WI38 (cell line): ENCODE measurements at regions not wholly inside any gene's neighbourhood (a gene's known extent, or its start where the extent isn't known, plus 50 kb on each side); places are given as distances from the start of the nearest gene placed in this dataset.

Experiments used
- H3K4me3 ChIP-seq: 2 replicates; pipeline ENCODE4 v1.5.1; 2011; ENCODE audit warnings: low read depth, mild to moderate bottlenecking, control low read depth, low read length
- CTCF ChIP-seq: IDR thresholded peaks from 2 replicates; pipeline ENCODE4 v1.5.1; 2012; ENCODE audit warnings: low read depth, mild to moderate bottlenecking, control low read depth, low read length

DNA sequence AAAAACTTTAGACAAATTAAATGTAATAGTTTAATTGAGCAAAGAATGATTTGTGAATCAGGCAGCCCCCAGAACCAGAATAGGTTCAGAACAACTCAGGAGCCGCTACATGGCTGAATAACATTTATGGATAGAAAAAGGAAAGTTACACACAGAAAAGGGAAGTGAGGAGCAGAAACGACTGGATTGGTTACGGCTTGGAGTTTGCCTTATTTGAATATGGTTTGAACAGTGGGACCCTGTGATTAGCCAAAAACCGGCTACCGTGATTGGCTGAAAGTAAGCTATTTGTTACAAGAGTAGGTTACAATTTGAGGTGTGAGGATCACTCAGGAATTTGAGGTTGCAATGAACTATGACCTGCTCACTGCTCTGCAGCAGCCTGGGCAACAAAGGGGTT is 1139.8 kb downstream of the CDH11 start:
- no peak overlapping the region for H3K4me3 ChIP-seq
- TF ChIP-seq CTCF = no peak

DNA sequence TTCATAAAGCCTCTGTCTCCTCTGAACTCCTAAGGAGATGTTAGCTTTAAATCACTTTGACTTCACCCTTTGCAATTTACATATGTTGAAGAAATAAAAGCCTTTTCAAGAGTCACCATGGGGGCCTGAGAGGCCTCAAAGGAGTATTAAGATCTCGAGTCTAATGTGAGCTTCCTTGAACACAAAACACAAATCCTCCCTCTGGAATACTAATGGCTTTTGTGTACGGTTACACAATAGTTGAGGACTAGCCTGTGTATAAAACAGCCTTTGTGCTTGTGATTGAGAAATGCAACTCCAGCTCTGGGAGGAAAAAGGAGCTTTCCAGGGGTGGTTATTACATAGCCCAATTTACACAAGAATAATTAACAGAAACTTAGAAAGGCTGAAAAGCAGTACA is 1140.2 kb downstream of the CDH11 start:
- no peak overlapping the region for H3K4me3 ChIP-seq
- TF ChIP-seq CTCF = no peak

DNA sequence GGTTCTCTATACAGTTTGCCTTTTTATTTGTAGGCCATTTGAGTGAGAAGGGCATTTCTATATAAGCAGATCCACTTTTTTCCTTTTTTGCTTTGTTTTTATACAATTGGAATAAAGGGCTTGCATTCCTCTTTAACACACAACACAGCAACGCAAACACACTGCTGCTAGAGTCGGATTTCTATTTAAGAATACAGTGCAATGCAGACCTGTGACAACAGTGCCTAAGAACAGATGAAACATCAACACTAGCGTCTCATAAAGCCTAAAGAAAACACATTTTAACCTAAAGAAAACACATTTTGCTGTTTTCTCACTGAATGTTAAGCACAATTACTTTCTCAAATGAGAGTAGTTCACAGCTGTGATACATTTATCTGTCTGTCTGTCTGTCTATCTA is 1141.1 kb downstream of the CDH11 start:
- TF ChIP-seq CTCF = no peak

GRCh38 chr16:63978240-63978639 is 1143.6 kb downstream of the CDH11 start:
- H3K4me3 ChIP-seq = no peak overlapping the region
- no peak for TF ChIP-seq CTCF

More for the DNA sequence above, 1141.1 kb downstream of the CDH11 start:
- no peak overlapping the region for H3K4me3 ChIP-seq

- TF ChIP-seq CTCF = no peak
- no peak overlapping the region for H3K4me3 ChIP-seq
Observed at GRCh38 chr16:63976345-63976744, 1145.5 kb downstream of the CDH11 start.

DNA sequence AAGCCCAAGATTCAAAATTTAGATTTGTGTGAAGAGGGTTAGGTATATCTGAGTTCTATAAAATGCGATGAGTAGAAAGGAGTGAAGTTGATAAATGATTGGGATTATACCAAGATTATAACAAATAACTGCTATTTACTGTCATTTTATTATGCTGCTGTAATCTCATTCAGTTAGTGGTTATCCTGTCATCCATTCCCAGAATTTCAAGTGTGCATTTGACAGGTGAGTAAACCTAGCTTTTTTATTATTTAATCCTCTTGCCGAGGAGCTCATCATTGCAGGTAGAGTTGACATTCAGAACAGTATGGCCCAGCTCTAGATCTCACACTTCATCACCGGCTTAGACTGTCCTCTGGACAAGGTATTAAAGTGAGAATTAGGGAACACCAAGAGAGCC is 1146.2 kb downstream of the CDH11 start:
- no peak for TF ChIP-seq CTCF
- H3K4me3 ChIP-seq = no peak overlapping the region

- no peak for TF ChIP-seq CTCF
Observed at GRCh38 chr16:63967966-63968365, 1153.9 kb downstream of the CDH11 start.

More at GRCh38 chr16:63967966-63968365, 1153.9 kb downstream of the CDH11 start:
- no peak overlapping the region for H3K4me3 ChIP-seq
